OCI-LY7 (cell line): ENCODE measurements at regions not wholly inside any gene's neighbourhood (a gene's known extent, or its start where the extent isn't known, plus 50 kb on each side); places are given as distances from the start of the nearest gene placed in this dataset.

Source experiments
- BruUV-seq: library from RNA; stranded (reverse); fragments of 400-500 nt; replicated peaks from 2 replicates; lab custom pipeline; 2021; lab: Mats Ljungman, UMichigan
- CTCF ChIA-PET: fragments of 300-600 bp; sonication (Branson Sonifier 250); formaldehyde crosslinking; loops from one replicate; lab custom pipeline; 2022; ENCODE audit warnings: antibody characterized with exemption; ENCODE audit not compliant: unreplicated experiment; lab: Charles Lee
- POLR2A ChIA-PET: fragments of 300-600 bp; sonication (Branson Sonifier 250); formaldehyde crosslinking; loops from one replicate; lab custom pipeline; 2022; ENCODE audit warnings: antibody characterized with exemption; lab: Charles Lee
- DNase-seq: peaks from one replicate; pipeline ENCODE4 v3.0.0-alpha.2; 2015; ENCODE audit warnings: low spot score
- H2AFZ ChIP-seq: fragments of 200-600 bp; sonication (generic), shearing (Covaris generic); 2 replicates; pipeline ENCODE4 v1.6.1; 2014; ENCODE audit warnings: mild to moderate bottlenecking, antibody characterized with exemption, low read length, moderate library complexity
- H3K27ac ChIP-seq: fragments of 200-600 bp; sonication (generic); 2 replicates; pipeline ENCODE4 v1.5.1; 2014; ENCODE audit warnings: mixed run types, low read depth, mild to moderate bottlenecking, moderate library complexity, low read length, inconsistent platforms; ENCODE audit not compliant: poor library complexity, severe bottlenecking
- H3K36me3 ChIP-seq: fragments of 200-600 bp; sonication (generic); 2 replicates; pipeline ENCODE4 v1.6.1; 2014; ENCODE audit warnings: mild to moderate bottlenecking, antibody characterized with exemption, low read length, moderate library complexity, mixed read lengths; ENCODE audit not compliant: insufficient read depth
- H3K4me1 ChIP-seq: fragments of 200-600 bp; sonication (generic); 2 replicates; pipeline ENCODE4 v1.5.1; 2014; ENCODE audit warnings: mild to moderate bottlenecking, low read length; ENCODE audit not compliant: insufficient read depth, poor library complexity, severe bottlenecking
- H3K4me2 ChIP-seq: fragments of 200-600 bp; sonication (generic); 2 replicates; pipeline ENCODE4 v1.6.1; 2014; ENCODE audit warnings: mild to moderate bottlenecking, low read length
- H3K4me3 ChIP-seq: fragments of 200-600 bp; sonication (generic); 2 replicates; pipeline ENCODE4 v1.5.1; 2014; ENCODE audit warnings: mild to moderate bottlenecking, low read depth, low read length; ENCODE audit not compliant: poor library complexity, severe bottlenecking
- H3K79me2 ChIP-seq: fragments of 200-600 bp; sonication (generic); 2 replicates; pipeline ENCODE4 v1.6.1; 2016; ENCODE audit warnings: low read depth, mild to moderate bottlenecking, low read length, moderate library complexity, mixed read lengths; ENCODE audit not compliant: insufficient read depth
- H3K9me2 ChIP-seq: fragments of 200-600 bp; sonication (generic); 2 replicates; pipeline ENCODE4 v1.6.1; 2016; ENCODE audit warnings: mild to moderate bottlenecking, low read length, mixed read lengths; ENCODE audit not compliant: insufficient read depth
- H3K9me3 ChIP-seq: fragments of 200-600 bp; sonication (generic); 2 replicates; pipeline ENCODE4 v1.6.1; 2014; ENCODE audit warnings: mild to moderate bottlenecking, mixed run types, low read length, mixed read lengths
- H4K20me1 ChIP-seq: fragments of 200-600 bp; sonication (generic); 2 replicates; pipeline ENCODE4 v1.6.1; 2014; ENCODE audit warnings: mild to moderate bottlenecking, antibody characterized with exemption, low read length, moderate library complexity, mixed read lengths; ENCODE audit not compliant: insufficient read depth
- EZH2phosphoT487 ChIP-seq: fragments of 200-600 bp; sonication (generic); IDR thresholded peaks from 2 replicates; pipeline ENCODE4 v1.6.1; 2018; ENCODE audit warnings: low read depth, borderline replicate concordance, mild to moderate bottlenecking, mixed run types, antibody characterized with exemption, low read length, moderate library complexity, mixed read lengths
- intact Hi-C: fragments of 100-400 bp; cut with micrococcal nuclease; formaldehyde crosslinking; loops from one replicate; pipeline ENCODE4 v1.10.0; 2022; ENCODE audit not compliant: unreplicated experiment
- TF ChIP-seq, protein P1 (sequence below): fragments of 200-600 bp; sonication (generic); conservative IDR thresholded peaks from 2 replicates; pipeline ENCODE4 v1.5.1; 2014; ENCODE audit warnings: mild to moderate bottlenecking, antibody characterized with exemption, low read length, moderate library complexity, mixed read lengths

DNA sequence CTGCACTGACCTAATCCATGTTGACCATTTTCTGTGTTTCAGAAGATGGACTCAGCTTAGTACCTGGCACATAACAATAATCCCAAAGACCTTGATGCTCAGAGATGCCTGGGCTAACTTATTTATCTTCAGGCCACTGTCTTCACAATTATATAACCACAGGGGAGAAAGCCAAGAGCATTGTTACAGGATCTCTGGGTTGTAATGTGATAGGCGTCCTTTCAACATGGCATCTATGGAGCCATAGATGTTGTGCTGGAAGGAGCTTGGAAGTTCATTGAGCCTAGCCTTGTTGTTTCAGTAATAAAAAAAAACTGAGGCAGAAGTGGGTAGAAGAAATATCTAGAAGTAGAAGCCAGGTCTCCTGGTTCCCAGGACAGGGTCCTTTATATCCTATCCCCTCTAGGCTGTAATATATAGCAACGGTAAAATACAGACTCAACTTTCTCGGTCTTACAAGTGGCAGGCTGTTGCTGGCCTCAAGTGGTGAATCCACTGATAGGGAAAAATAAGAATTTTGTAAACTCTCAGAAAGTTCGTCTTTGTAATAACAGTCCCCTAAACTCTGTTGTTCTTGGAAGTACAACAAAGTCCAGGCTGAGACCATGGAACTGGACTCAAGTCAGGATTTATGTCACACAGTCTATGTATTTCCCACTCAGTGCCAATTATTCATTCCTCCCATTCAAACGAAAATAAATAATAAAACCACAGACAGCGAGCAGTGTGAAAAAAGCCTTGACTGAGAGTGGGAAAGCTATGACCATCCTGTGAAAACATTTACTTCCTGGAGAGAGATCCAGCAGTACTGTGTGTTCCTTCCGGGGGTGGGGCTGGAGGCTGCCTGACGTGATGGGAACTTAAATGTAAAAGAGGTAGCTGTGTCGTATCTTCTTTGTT is 277.6 kb downstream of the REEP3 start:
- intact Hi-C loops: no loop called here

DNA sequence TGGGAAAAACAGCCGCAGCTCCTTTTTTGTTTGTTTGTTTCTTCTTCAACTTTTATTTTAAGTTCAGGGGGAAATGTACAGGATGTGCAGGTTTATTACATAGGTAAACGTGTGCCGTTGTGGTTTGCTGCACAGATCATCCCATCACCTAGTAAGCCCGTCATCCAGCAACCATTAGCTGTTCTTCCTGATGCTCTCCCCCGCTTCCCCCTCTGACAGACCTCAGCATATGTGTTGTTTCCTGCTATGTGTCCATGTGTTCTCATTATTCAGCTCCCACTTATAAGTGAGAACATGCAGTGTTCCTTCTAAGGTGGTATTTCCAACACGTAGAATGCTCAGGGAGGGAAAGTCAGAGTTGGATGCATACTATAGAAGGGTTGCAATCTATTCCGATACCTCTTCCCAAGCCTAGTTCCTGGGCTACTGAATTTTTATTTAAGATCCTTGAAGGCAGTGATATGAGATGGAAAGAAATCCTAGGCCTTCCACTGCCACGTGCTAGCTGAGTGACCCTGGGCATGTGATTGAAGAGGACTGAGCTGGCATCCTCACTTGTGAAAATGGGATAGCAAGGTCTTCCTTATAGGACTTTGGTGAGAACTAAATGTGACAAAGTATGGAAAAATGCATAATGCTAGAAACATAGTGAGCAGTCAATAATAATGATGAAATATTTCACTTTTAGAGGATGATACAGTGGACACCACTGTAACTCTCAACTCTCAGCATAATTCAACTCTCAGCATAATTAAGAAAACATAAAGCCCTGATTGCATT is 278.5 kb downstream of the REEP3 start:
- BruUV-seq: no TSS peak
- Histone ChIP-seq H3K36me3 (no peaks in the 10 kb centered on the region), H2AFZ (no peak overlapping the region), H3K27ac (no peak overlapping the region), H4K20me1 (no peaks in the 10 kb centered on the region), H3K9me3 (no peaks in the 10 kb centered on the region), H3K4me3 (no peak overlapping the region), H3K4me2 (no peak overlapping the region), H3K4me1 (no peaks in the 10 kb centered on the region), H3K79me2 (no peaks in the 10 kb centered on the region), H3K9me2 (no peaks in the 10 kb centered on the region)
- no peak for TF ChIP-seq EZH2phosphoT487
- no peak for DNase-seq
- CTCF ChIA-PET: no interaction called here
- intact Hi-C loops: no loop called here
- POLR2A ChIA-PET: interaction anchor here (0.7 to 0.9 kb wide), 2 partner anchors 16 to 46 kb away, joined by 3 read pairs; no protein-coding TSS in a partner anchor

More for the DNA sequence above, 277.6 kb downstream of the REEP3 start:
- ChIA-PET CTCF (no interaction called here), POLR2A (interaction anchor here (0.7 to 0.9 kb wide), 2 partner anchors 15 to 47 kb away, joined by 3 read pairs; no protein-coding TSS in a partner anchor)
- H4K20me1 ChIP-seq: no peaks in the 10 kb centered on the region
- no TSS peak for BruUV-seq
- H3K4me2 ChIP-seq: no peak overlapping the region
- H3K79me2 ChIP-seq: no peaks in the 10 kb centered on the region
- H3K9me2 ChIP-seq: no peaks in the 10 kb centered on the region
- H3K9me3 ChIP-seq: no peaks in the 10 kb centered on the region
- H2AFZ ChIP-seq: no peak overlapping the region
- no peaks in the 10 kb centered on the region for H3K4me1 ChIP-seq
- H3K27ac ChIP-seq: no peak overlapping the region
- no peak for DNase-seq
- H3K4me3 ChIP-seq: no peak overlapping the region
- TF ChIP-seq, protein P1, sequence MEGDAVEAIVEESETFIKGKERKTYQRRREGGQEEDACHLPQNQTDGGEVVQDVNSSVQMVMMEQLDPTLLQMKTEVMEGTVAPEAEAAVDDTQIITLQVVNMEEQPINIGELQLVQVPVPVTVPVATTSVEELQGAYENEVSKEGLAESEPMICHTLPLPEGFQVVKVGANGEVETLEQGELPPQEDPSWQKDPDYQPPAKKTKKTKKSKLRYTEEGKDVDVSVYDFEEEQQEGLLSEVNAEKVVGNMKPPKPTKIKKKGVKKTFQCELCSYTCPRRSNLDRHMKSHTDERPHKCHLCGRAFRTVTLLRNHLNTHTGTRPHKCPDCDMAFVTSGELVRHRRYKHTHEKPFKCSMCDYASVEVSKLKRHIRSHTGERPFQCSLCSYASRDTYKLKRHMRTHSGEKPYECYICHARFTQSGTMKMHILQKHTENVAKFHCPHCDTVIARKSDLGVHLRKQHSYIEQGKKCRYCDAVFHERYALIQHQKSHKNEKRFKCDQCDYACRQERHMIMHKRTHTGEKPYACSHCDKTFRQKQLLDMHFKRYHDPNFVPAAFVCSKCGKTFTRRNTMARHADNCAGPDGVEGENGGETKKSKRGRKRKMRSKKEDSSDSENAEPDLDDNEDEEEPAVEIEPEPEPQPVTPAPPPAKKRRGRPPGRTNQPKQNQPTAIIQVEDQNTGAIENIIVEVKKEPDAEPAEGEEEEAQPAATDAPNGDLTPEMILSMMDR: no peak
- no peaks in the 10 kb centered on the region for H3K36me3 ChIP-seq

DNA sequence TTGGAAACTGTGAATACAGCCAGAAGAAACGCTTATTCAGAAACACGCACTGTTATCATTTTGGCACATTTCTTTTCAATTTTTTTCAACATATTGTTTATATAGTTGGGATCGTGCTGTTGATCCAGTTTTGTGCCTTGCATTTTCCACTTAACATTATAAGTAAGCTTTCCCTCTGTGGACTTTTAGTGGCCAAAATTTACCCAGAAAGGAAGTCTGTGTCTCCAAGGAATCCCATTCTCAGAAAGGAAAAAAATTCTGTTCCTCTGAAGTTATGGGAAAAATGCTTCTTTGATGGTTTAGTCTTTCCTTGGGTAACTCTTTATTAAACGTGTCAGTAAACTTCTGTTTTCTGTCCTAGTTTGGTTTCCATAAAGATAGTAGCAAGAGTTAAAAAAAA is 280.0 kb downstream of the REEP3 start:
- Histone ChIP-seq H3K36me3 (no peaks in the 10 kb centered on the region), H3K4me2 (no peak overlapping the region), H3K27ac (no peak overlapping the region), H3K4me1 (no peaks in the 10 kb centered on the region), H3K9me2 (no peaks in the 10 kb centered on the region), H2AFZ (no peak overlapping the region), H4K20me1 (no peaks in the 10 kb centered on the region), H3K4me3 (no peak overlapping the region), H3K79me2 (no peaks in the 10 kb centered on the region), H3K9me3 (no peaks in the 10 kb centered on the region)
- no peak for DNase-seq
- POLR2A ChIA-PET: interaction anchor here (1.0 kb wide), 1 partner anchor 217 kb away, joined by 3 read pairs; no protein-coding TSS in a partner anchor
- intact Hi-C loops: no loop called here
- no TSS peak for BruUV-seq
- CTCF ChIA-PET: no interaction called here
- TF ChIP-seq, protein P1: no peak
- TF ChIP-seq EZH2phosphoT487: no peak
